Kidney (tissue), 13 donors: ENCODE measurements at regions not wholly inside any gene's neighbourhood (a gene's known extent, or its start where the extent isn't known, plus 50 kb on each side); places are given as distances from the start of the nearest gene placed in this dataset.
"Not testable (repeated sequence)": the region's sequence is repeated elsewhere in the genome, so short reads cannot be mapped to it uniquely, and the experiment has no call there.

Source experiments
- DNase-seq, 5 donors: peaks; one replicate each; pipeline ENCODE4 v3.0.0-alpha.2; 2013 to 2020
- FAIRE-seq: peaks from 2 replicates; lab custom pipeline; 2012; peaks lifted over from hg19 to GRCh38; lab: Jason Lieb, UNC
- H3K27ac ChIP-seq, 2 donors: one replicate each; pipeline ENCODE4 v1.7.0; 2013; ENCODE audit warnings: low read depth in 2 of 2, low read length in 2 of 2, inconsistent platforms in 1 of 2
- H3K27me3 ChIP-seq: one replicate; pipeline ENCODE4 v1.7.1; 2013; ENCODE audit warnings: low read length, inconsistent platforms; ENCODE audit not compliant: control insufficient read depth, insufficient read depth
- H3K36me3 ChIP-seq, 3 donors: one replicate each; pipeline versions ENCODE4 v1.7.0 to v1.7.1; 2013; ENCODE audit warnings: low read length in 3 of 3, control low read depth in 1 of 3, inconsistent platforms in 1 of 3; ENCODE audit not compliant: insufficient read depth in 3 of 3, control insufficient read depth in 2 of 3
- H3K4me1 ChIP-seq, 3 donors: one replicate each; pipeline versions ENCODE4 v1.7.0 to v1.7.1; 2013; ENCODE audit warnings: low read length in 3 of 3, inconsistent platforms in 1 of 3, low read depth in 1 of 3; ENCODE audit not compliant: control insufficient read depth in 2 of 3, insufficient read depth in 2 of 3
- H3K4me3 ChIP-seq, 3 donors: one replicate each; pipeline versions ENCODE4 v1.7.0 to v1.8.1; 2013; ENCODE audit warnings: low read length in 3 of 3, control low read depth in 1 of 3, inconsistent platforms in 1 of 3
- H3K9ac ChIP-seq, 3 donors: one replicate each; pipeline versions ENCODE4 v1.7.0 to v1.7.1; 2013; ENCODE audit warnings: low read length in 3 of 3, control low read depth in 1 of 3, inconsistent platforms in 1 of 3
- H3K9me3 ChIP-seq, 3 donors: one replicate each; pipeline versions ENCODE4 v1.7.0 to v1.7.1; 2013; ENCODE audit warnings: low read length in 3 of 3, control low read depth in 1 of 3, inconsistent platforms in 1 of 3; ENCODE audit not compliant: control insufficient read depth in 2 of 3, insufficient read depth in 1 of 3
- intact Hi-C: fragments of 100-400 bp; cut with DNase I; formaldehyde crosslinking; loops from one replicate; pipeline ENCODE4 v1.11.1; 2022
- TF ChIP-seq, protein P1 (sequence below): IDR thresholded peaks from 3 replicates; pipeline ENCODE4 v1.5.1; 2012; ENCODE audit warnings: mild to moderate bottlenecking, moderate library complexity, borderline replicate concordance; ENCODE audit not compliant: insufficient read depth; ENCODE audit errors: extremely low read depth
- donor health status: control.
- donor health status: control.
- donor health status: control.
- donor health status: control.
- donor health status: control.
- donor health status: DM: yes; HTN: yes; CAD: no.
- donor health status: Normal renal cell carcinoma (clear cell type).

DNA sequence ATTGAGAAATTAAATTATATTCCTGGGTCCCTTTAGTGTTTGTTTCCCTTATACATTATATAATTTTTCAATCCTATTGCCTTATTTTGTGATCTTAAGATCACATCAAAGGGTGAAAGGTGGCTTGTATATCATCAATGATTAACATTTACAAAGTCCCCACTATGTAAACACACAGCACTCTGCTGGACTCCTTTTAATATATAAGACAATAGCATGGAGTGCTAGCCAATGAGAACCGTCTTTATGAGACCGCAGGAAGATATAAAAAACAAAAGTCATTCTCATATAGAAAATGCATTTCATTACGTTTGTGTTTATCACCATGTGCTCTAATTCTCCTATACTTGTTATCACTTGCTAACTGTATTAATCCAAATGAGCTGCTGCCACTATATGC, 108.5 kb downstream of the HOXA1 start:
- Histone ChIP-seq H3K9me3 (no peaks in the 10 kb centered on the region), H3K36me3 (no peaks in the 10 kb centered on the region), H3K27ac (no peak overlapping the region), H3K4me3 (no peak overlapping the region), H3K27me3 (no peaks in the 10 kb centered on the region), H3K4me1 (no peaks in the 10 kb centered on the region), H3K9ac (no peak overlapping the region)
- no peak for FAIRE-seq
- DNase-seq, result no peak
- intact Hi-C loops, result no loop called here
- TF ChIP-seq, protein P1, sequence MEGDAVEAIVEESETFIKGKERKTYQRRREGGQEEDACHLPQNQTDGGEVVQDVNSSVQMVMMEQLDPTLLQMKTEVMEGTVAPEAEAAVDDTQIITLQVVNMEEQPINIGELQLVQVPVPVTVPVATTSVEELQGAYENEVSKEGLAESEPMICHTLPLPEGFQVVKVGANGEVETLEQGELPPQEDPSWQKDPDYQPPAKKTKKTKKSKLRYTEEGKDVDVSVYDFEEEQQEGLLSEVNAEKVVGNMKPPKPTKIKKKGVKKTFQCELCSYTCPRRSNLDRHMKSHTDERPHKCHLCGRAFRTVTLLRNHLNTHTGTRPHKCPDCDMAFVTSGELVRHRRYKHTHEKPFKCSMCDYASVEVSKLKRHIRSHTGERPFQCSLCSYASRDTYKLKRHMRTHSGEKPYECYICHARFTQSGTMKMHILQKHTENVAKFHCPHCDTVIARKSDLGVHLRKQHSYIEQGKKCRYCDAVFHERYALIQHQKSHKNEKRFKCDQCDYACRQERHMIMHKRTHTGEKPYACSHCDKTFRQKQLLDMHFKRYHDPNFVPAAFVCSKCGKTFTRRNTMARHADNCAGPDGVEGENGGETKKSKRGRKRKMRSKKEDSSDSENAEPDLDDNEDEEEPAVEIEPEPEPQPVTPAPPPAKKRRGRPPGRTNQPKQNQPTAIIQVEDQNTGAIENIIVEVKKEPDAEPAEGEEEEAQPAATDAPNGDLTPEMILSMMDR, result no peak

DNA sequence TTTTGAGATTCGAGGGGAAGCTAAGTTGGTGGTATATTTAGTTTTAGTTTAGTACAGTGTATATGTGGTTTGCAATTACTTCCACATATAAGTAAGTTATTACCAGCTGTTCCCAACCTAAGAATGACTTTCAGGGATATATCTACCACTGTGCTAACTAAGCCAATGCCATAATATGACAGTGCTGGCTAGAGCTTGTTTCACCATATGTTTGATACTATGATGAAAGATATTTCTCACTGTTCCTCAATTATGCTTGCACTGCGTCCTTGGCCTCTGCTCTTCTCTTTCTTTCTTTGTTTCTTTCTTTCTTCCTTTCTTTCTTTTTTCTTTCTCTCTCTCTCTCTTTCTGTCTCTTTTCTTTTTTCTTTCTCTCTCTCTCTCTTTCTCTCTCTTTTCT, 113.8 kb upstream of the SKAP2 start:
- Histone ChIP-seq H3K27me3 (no peaks in the 10 kb centered on the region), H3K9ac (no peak overlapping the region), H3K36me3 (no peaks in the 10 kb centered on the region), H3K4me3 (no peak overlapping the region), H3K9me3 (no peaks in the 10 kb centered on the region), H3K4me1 (no peaks in the 10 kb centered on the region), H3K27ac (no peak overlapping the region)
- no peak for FAIRE-seq
- intact Hi-C loops, result no loop called here
- TF ChIP-seq, protein P1, result no peak
- DNase-seq, result no peak

DNA sequence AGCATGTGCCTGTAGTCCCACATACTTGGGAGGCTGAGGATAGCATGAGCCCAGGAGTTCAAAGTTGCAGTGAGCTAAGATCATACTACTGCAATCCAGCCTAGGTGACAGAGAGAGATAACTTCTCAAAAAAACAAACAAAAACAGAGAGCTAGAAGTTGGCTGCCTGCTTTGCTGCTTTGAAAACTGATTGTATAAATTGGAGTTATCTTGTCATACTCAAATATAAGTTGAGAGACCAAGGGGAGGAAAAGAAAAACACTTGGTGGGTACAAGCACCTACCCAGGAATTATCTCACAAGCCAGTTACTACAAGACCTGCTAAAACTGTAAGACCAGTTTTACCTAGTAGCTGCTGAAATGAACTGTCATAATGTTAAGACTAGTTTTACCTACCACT, 112.5 kb upstream of the SKAP2 start:
- intact Hi-C loops, result no loop called here
- Histone ChIP-seq H3K27ac (no peak overlapping the region), H3K9me3 (peaks cover 0 to 8% (median 0%) of the 10 kb centered on the region in 3 donors), H3K4me3 (no peak overlapping the region), H3K36me3 (no peaks in the 10 kb centered on the region), H3K9ac (no peak overlapping the region), H3K27me3 (no peaks in the 10 kb centered on the region), H3K4me1 (no peaks in the 10 kb centered on the region)
- TF ChIP-seq, protein P1, result no peak
- DNase-seq, result no peak
- no peak for FAIRE-seq

DNA sequence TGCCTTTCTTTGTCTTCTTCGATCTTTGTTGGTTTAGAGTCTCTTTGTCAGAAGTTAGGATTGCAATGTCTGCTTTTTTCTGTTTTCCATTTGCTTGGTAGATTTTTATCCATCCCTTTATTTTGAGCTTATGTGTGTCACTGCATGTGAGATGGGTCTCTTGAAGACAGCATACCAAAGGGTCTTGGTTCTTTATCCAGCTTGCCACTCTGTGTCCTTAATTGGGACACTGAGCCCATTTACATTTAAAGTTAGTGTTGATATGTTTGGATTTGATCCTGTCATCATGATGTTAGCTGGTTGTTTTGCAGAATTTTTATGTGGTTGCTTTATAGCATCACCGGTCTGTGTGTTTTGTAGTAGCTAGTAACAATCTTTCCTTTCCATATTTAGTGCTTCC, 107.5 kb upstream of the SKAP2 start:
- H3K27ac ChIP-seq, DNase-seq, H3K36me3 ChIP-seq, H3K4me1 ChIP-seq, H3K4me3 ChIP-seq, FAIRE-seq, H3K9ac ChIP-seq, intact Hi-C loops, H3K27me3 ChIP-seq: not testable (repeated sequence)
- peaks cover 0 to 13% (median 0%) of the 10 kb centered on the region in 3 donors for H3K9me3 ChIP-seq
